Naive B cell (primary cell): ENCODE measurements at regions not wholly inside any gene's neighbourhood (a gene's known extent, or its start where the extent isn't known, plus 50 kb on each side); places are given as distances from the start of the nearest gene placed in this dataset.
A peak's percentile ranks its signal among the peaks of the same experiment; 100 is the strongest.

ENCODE experiments used
- ATAC-seq, 2 donors: fragments of 150-1000 bp; cut with Tn5 transposase; 2 replicates each; pipeline ENCODE4 v1.10.0; 2021; ENCODE audit warnings: low read depth in 2 of 2, mild to moderate bottlenecking in 2 of 2, moderate library complexity in 2 of 2
- DNase-seq: peaks from one replicate; pipeline ENCODE4 v3.0.0; 2022
- H3K27ac Mint-ChIP-seq, 6 donors: one replicate each; pipeline ENCODE4 v1.8.0; 2020 to 2022; ENCODE audit warnings: mild to moderate bottlenecking in 6 of 6, mixed read lengths in 6 of 6, moderate library complexity in 5 of 6, inconsistent platforms in 2 of 6
- H3K27me3 Mint-ChIP-seq, 3 donors: one replicate each; pipeline ENCODE4 v1.8.0; 2021 to 2022; ENCODE audit warnings: mixed read lengths in 3 of 3, mild to moderate bottlenecking in 1 of 3
- H3K36me3 Mint-ChIP-seq, 2 donors: one replicate each; pipeline ENCODE4 v1.8.0; 2020 to 2022; ENCODE audit warnings: mixed read lengths in 2 of 2, inconsistent platforms in 1 of 2, mild to moderate bottlenecking in 1 of 2
- H3K4me1 Mint-ChIP-seq, 3 donors: one replicate each; pipeline ENCODE4 v1.8.0; 2020 to 2022; ENCODE audit warnings: mixed read lengths in 3 of 3, inconsistent platforms in 1 of 3, mild to moderate bottlenecking in 1 of 3, moderate library complexity in 1 of 3
- H3K4me3 Mint-ChIP-seq, 8 donors: one replicate each; pipeline ENCODE4 v1.8.0; 2020 to 2022; ENCODE audit warnings: mild to moderate bottlenecking in 8 of 8, mixed read lengths in 8 of 8, moderate library complexity in 8 of 8, inconsistent platforms in 2 of 8
- H3K9me3 Mint-ChIP-seq, 7 donors: one replicate each; pipeline ENCODE4 v1.8.0; 2020 to 2022; ENCODE audit warnings: mixed read lengths in 7 of 7, mild to moderate bottlenecking in 5 of 7, inconsistent platforms in 2 of 7, moderate library complexity in 1 of 7

DNA sequence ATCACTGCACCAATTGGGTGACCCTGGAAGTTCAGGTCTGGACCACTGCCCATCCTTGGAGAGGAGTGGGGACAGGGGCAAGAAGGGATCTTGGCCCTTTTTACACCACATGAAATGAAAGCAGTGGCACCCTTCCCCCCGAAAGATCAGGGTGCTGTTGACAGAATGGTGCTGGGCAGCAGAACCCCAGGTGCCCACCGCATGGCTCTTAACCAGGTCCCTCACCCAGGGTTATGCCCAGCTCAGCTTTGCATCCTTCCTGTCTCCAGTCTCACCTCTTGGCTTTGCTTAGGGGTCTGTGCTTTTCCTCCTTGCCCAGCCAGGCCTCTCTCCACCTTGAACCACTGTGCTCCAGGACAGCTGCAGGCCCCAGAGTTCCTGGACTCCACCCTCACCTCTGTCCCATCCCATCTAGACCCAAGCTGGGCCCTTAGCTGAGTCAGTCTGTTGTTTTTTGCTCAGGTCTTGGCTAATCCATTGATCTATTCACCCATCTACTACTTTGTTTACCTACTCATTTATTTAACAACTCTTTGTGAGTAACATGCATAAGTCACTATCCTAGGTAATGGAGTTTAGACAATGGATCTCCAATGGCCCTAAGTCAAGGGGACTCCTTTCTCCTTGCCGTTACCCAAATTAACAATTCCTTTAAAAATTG is 77.1 kb upstream of the PRR23E start:
- Mint-ChIP-seq H3K36me3 (peaks cover 0 to 6% of the 10 kb centered on the region in 2 donors), H3K4me3 (peak overlapping the region in 1 of 8 donors; percentile 37), H3K4me1 (no peaks in the 10 kb centered on the region), H3K27ac (no peak overlapping the region), H3K9me3 (peaks cover 9 to 41% (median 20%) of the 10 kb centered on the region in 7 donors), H3K27me3 (peaks cover 16 to 31% (median 27%) of the 10 kb centered on the region in 3 donors)
- no peak for ATAC-seq
- DNase-seq: no peak

DNA sequence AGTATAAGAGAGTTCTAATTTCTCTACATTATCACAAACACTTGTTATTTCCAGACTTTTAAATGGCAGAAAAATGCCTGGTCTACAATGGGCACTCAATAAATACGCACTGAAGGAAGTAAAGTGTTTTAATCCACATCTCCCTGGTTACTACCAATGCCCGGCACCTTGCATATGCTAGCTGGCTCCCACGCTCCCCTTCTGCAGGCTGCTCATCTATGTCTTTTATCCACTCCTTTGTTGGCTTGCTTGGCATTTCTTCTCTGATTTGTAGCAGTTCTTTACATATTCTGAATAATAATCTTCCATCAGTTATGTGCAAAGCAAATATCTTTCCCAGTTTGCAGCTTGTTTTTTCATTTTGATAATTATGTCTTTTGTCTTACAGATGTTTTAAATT is 74.6 kb upstream of the PRR23E start:
- DNase-seq: no peak
- Mint-ChIP-seq H3K4me3 (no peak overlapping the region), H3K27me3 (peaks cover 28 to 50% (median 38%) of the 10 kb centered on the region in 3 donors), H3K9me3 (peaks cover 0 to 16% (median 4%) of the 10 kb centered on the region in 7 donors), H3K36me3 (no peaks in the 10 kb centered on the region), H3K4me1 (no peaks in the 10 kb centered on the region), H3K27ac (no peak overlapping the region)
- no peak for ATAC-seq

GRCh38 chr3:127119693-127120464 is 73.1 kb upstream of the PRR23E start:
- Mint-ChIP-seq H3K27ac (no peak overlapping the region), H3K9me3 (peaks cover 0 to 14% (median 4%) of the 10 kb centered on the region in 7 donors), H3K4me1 (no peaks in the 10 kb centered on the region), H3K4me3 (no peak overlapping the region), H3K36me3 (no peaks in the 10 kb centered on the region), H3K27me3 (peaks cover 37 to 65% (median 42%) of the 10 kb centered on the region in 3 donors)
- ATAC-seq: no peak
- DNase-seq: no peak

DNA sequence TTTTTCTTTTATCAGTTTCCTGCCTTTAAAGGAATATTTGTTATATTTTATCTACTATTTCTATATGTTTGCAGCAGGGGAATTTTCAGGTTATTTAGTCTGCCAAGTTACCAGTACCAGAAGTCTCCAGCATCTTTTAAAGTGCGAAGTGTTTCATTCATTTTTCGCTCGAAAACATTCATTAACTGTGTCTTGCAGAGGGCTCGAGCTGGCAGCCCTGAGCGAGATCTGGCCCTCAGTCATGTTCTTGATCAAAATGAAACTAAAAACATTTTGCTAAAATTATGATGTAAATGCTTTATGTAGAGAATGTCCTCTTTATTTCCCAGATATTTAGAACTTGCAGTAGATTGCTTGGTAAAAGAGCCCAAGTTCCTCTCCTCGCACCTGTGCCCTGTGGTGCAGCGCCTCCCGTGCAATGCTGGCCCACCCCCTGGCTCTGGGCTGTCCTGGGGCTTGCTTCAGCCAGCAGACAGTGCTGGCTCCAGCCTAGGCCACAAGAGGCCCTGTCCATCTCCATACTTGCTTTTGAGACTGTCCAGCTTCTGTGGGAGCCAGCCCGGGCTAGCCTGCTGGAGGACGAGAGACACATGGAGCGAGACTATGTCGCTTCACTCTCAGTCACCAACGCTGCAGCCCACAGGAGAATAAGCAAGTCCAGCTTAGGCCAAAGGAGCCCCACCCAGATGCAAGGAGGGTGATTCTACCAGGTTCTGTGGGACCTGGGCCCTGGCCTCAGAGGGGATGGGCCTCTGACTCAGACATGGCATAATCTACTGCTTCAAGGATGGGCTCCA is 71.9 kb upstream of the PRR23E start:
- ATAC-seq (no peak), DNase-seq (no peak)
- H3K27me3 Mint-ChIP-seq: peaks cover 35 to 55% (median 48%) of the 10 kb centered on the region in 3 donors
- H3K27ac Mint-ChIP-seq: no peak overlapping the region
- no peak overlapping the region for H3K4me3 Mint-ChIP-seq
- no peaks in the 10 kb centered on the region for H3K36me3 Mint-ChIP-seq
- peaks cover 0 to 14% (median 4%) of the 10 kb centered on the region in 7 donors for H3K9me3 Mint-ChIP-seq
- H3K4me1 Mint-ChIP-seq: no peaks in the 10 kb centered on the region

GRCh38 chr3:127121885-127122284 is 71.0 kb upstream of the PRR23E start:
- H3K27me3 Mint-ChIP-seq: peaks cover 35 to 54% (median 41%) of the 10 kb centered on the region in 3 donors
- no peaks in the 10 kb centered on the region for H3K4me1 Mint-ChIP-seq
- DNase-seq (no peak), ATAC-seq (no peak)
- peaks cover 0 to 14% (median 2%) of the 10 kb centered on the region in 7 donors for H3K9me3 Mint-ChIP-seq
- H3K4me3 Mint-ChIP-seq: no peak overlapping the region
- peak overlapping the region in 1 of 6 donors; percentile 11 for H3K27ac Mint-ChIP-seq
- no peaks in the 10 kb centered on the region for H3K36me3 Mint-ChIP-seq

DNA sequence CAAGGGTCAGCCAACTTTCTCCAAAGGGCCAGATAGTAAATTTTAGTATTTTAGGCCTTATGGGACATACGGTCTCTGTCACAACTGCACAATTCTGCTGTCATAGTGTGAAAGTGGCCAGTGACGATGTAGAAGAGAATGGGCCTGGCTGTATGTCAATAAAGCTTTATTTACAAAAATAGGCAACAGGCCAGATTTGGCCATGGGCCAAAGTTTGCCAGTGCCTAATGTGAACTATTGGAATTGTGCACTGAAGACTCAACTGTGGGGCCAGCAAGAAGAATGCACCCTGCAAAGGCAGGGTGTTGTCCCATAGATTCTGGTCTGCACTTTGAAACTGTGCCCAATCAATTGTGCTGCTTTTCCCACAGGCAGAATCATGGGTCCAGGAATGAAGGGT is 69.4 kb upstream of the PRR23E start:
- no peaks in the 10 kb centered on the region for H3K36me3 Mint-ChIP-seq
- peaks cover 21 to 57% (median 41%) of the 10 kb centered on the region in 3 donors for H3K27me3 Mint-ChIP-seq
- H3K4me1 Mint-ChIP-seq: no peaks in the 10 kb centered on the region
- no peak overlapping the region for H3K27ac Mint-ChIP-seq
- no peak for DNase-seq
- H3K4me3 Mint-ChIP-seq: peak overlapping the region in 1 of 8 donors; percentile 21
- H3K9me3 Mint-ChIP-seq: peaks cover 0 to 3% (median 0%) of the 10 kb centered on the region in 7 donors
- no peak for ATAC-seq

- peaks cover 0 to 3% (median 0%) of the 10 kb centered on the region in 7 donors for H3K9me3 Mint-ChIP-seq
- no peak for DNase-seq
- no peak overlapping the region for H3K27ac Mint-ChIP-seq
- no peak for ATAC-seq
- peaks cover 20 to 57% (median 41%) of the 10 kb centered on the region in 3 donors for H3K27me3 Mint-ChIP-seq
- H3K4me1 Mint-ChIP-seq: no peaks in the 10 kb centered on the region
- H3K36me3 Mint-ChIP-seq: no peaks in the 10 kb centered on the region
- H3K4me3 Mint-ChIP-seq: no peak overlapping the region
These were observed 68.8 kb upstream of the PRR23E start for GRCh38 chr3:127124120-127124519.

DNA sequence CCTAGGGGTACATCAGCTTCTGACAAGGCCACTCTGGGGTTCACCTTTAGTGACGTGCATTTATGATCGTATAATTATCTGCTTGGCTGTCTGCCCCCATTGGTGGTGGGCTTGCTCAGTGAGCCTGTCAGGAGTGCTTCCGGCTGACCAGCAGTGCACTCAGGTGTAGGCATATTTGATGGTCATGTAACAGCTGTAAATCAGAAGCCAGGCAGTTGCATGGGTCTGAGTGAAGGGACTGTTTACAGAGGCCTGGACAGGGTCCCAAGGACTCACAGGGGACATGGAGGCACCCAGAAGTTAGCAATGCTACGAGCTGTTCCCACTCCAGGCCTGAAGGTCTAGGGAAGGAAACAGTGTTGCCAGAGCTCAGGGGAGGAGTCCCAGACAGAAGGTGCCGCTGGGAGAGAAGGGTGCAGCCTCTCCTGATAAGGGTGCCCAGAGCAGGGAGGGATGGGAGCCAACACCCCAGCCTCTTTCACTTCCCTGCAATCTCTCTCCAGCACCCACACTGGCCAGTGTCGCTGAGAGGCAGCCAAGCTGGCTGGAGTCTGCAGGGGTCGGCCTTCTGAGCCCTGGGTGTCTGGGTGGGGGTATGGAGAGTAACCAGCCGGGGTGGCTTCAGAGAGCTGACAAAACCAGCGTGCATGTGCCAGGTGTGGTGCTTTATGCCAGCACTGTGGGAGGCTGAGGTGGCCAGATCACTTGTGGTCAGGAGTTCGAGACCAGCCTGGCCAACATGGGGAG is 61.3 kb upstream of the PRR23E start:
- Mint-ChIP-seq H3K27ac (peak overlapping the region in 1 of 6 donors; percentile 61), H3K9me3 (no peaks in the 10 kb centered on the region), H3K4me3 (no peak overlapping the region), H3K27me3 (peaks cover 23 to 52% (median 48%) of the 10 kb centered on the region in 3 donors), H3K4me1 (peaks cover 0 to 3% (median 0%) of the 10 kb centered on the region in 3 donors), H3K36me3 (no peaks in the 10 kb centered on the region)
- DNase-seq: no peak
- no peak for ATAC-seq

DNA sequence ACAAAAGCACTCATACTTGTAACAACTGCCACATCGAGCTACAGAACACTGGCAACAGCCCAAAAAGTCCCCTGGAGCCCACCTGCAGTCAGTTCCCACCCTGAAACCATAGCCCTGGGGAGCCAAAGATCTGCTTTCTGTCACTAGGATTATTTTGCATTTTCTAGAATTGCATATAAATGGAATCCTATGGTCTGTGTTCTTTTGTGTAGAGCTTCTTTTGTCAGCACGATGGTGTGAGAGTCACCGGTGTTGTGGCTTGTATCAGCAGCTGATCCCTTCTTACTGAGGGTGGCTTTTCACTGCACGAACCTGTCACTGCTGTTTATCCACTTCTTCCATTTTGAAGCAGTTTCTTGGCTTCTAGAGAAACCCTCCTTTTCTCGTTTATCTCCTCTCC is 60.1 kb upstream of the PRR23E start:
- Mint-ChIP-seq H3K36me3 (no peaks in the 10 kb centered on the region), H3K27ac (no peak overlapping the region), H3K4me1 (peaks cover 0 to 3% (median 0%) of the 10 kb centered on the region in 3 donors), H3K9me3 (no peaks in the 10 kb centered on the region), H3K27me3 (peaks cover 31 to 65% (median 55%) of the 10 kb centered on the region in 3 donors), H3K4me3 (no peak overlapping the region)
- no peak for DNase-seq
- no peak for ATAC-seq

- Mint-ChIP-seq H3K9me3 (no peaks in the 10 kb centered on the region), H3K4me3 (no peak overlapping the region), H3K27ac (no peak overlapping the region), H3K27me3 (peaks cover 31 to 70% (median 64%) of the 10 kb centered on the region in 3 donors), H3K36me3 (no peaks in the 10 kb centered on the region), H3K4me1 (peaks cover 0 to 3% (median 0%) of the 10 kb centered on the region in 3 donors)
- DNase-seq (no peak), ATAC-seq (no peak)
These were observed 59.0 kb upstream of the PRR23E start for GRCh38 chr3:127133971-127134370.

GRCh38 chr3:127134466-127134865 is 58.5 kb upstream of the PRR23E start:
- no peak for ATAC-seq

GRCh38 chr3:127134887-127135240 is 58.1 kb upstream of the PRR23E start:
- Mint-ChIP-seq H3K9me3 (no peaks in the 10 kb centered on the region), H3K36me3 (no peaks in the 10 kb centered on the region), H3K4me1 (peaks cover 0 to 3% (median 0%) of the 10 kb centered on the region in 3 donors), H3K27ac (no peak overlapping the region), H3K4me3 (no peak overlapping the region), H3K27me3 (peaks cover 35 to 79% (median 72%) of the 10 kb centered on the region in 3 donors)
- ATAC-seq: no peak
- no peak for DNase-seq

More at GRCh38 chr3:127134466-127134865, 58.5 kb upstream of the PRR23E start:
- no peaks in the 10 kb centered on the region for H3K36me3 Mint-ChIP-seq
- H3K4me1 Mint-ChIP-seq: peaks cover 0 to 3% (median 0%) of the 10 kb centered on the region in 3 donors
- no peaks in the 10 kb centered on the region for H3K9me3 Mint-ChIP-seq
- DNase-seq: no peak
- no peak overlapping the region for H3K27ac Mint-ChIP-seq
- peaks cover 35 to 75% (median 69%) of the 10 kb centered on the region in 3 donors for H3K27me3 Mint-ChIP-seq
- H3K4me3 Mint-ChIP-seq: no peak overlapping the region
